ENCODE measurements at regions not wholly inside any gene's neighbourhood (a gene's known extent, or its start where the extent isn't known, plus 50 kb on each side); places are given as distances from the start of the nearest gene placed in this dataset.

- TF ChIP-seq MAX (IDR thresholded peaks at IDR 0.05) (no peak), ATF3 (IDR thresholded peaks at IDR 0.05; ENCODE audit: insufficient read depth, low read depth, low read length) (no peak), RNF2 (IDR thresholded peaks at IDR 0.05; ENCODE audit: borderline replicate concordance, low read depth, low read length, missing control alignments, poor library complexity, severe bottlenecking) (no peak), ASH2L (IDR thresholded peaks at IDR 0.05; ENCODE audit: low read length) (no peak), NRF1 (IDR thresholded peaks at IDR 0.05; ENCODE audit: low read depth, low read length) (no peak), E2F6 (IDR thresholded peaks at IDR 0.05) (no peak), RAD21 (IDR thresholded peaks at IDR 0.05 in 1 of 2, conservative IDR thresholded peaks at IDR 0.05 in 1 of 2; ENCODE audit: low read depth in 2 of 2, low read length in 2 of 2) (no peak), CHD1 (IDR thresholded peaks at IDR 0.05; ENCODE audit: low read depth, low read length) (no peak), POLR2A (IDR thresholded peaks at IDR 0.05; ENCODE audit: control extremely low read depth in 1 of 2, low read depth in 2 of 2, low read length in 2 of 2) (no peak), USF2 (IDR thresholded peaks at IDR 0.05; ENCODE audit: low read length) (no peak), SP1 (IDR thresholded peaks at IDR 0.05; ENCODE audit: low read depth, low read length) (no peak), RFX5 (IDR thresholded peaks at IDR 0.05; ENCODE audit: borderline replicate concordance, low read depth, low read length) (no peak)
- TF ChIP-seq, protein P1, sequence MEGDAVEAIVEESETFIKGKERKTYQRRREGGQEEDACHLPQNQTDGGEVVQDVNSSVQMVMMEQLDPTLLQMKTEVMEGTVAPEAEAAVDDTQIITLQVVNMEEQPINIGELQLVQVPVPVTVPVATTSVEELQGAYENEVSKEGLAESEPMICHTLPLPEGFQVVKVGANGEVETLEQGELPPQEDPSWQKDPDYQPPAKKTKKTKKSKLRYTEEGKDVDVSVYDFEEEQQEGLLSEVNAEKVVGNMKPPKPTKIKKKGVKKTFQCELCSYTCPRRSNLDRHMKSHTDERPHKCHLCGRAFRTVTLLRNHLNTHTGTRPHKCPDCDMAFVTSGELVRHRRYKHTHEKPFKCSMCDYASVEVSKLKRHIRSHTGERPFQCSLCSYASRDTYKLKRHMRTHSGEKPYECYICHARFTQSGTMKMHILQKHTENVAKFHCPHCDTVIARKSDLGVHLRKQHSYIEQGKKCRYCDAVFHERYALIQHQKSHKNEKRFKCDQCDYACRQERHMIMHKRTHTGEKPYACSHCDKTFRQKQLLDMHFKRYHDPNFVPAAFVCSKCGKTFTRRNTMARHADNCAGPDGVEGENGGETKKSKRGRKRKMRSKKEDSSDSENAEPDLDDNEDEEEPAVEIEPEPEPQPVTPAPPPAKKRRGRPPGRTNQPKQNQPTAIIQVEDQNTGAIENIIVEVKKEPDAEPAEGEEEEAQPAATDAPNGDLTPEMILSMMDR (IDR thresholded peaks at IDR 0.05; ENCODE audit: control extremely low read depth in 1 of 3, insufficient read depth in 1 of 3, low read depth in 1 of 3, low read length in 3 of 3) = no peak
Observed at GRCh38 chr1:113215015-113215414, 142.0 kb downstream of the LRIG2 start.

Data from H1 (cell line).